GM10248 (cell line): ENCODE measurements at regions not wholly inside any gene's neighbourhood (a gene's known extent, or its start where the extent isn't known, plus 50 kb on each side); places are given as distances from the start of the nearest gene placed in this dataset.

ENCODE experiments used
- CTCF ChIA-PET: fragments of 300-600 bp; sonication (Branson Sonifier 250); formaldehyde crosslinking; extraction: SDS; loops from one replicate; lab custom pipeline; 2021; ENCODE audit warnings: antibody characterized with exemption; lab: Yijun Ruan, JAX
- POLR2A ChIA-PET: fragments of 350-650 bp; sonication (Branson Sonifier 250); formaldehyde crosslinking; extraction: SDS; loops from one replicate; lab custom pipeline; 2020; ENCODE audit warnings: antibody characterized with exemption; lab: Yijun Ruan, JAX
- DNase-seq: peaks from one replicate; pipeline ENCODE4 v3.0.0; 2012; ENCODE audit errors: extremely low spot score
- CTCF ChIP-seq: IDR thresholded peaks from 2 replicates; pipeline ENCODE4 v1.5.1; 2012; ENCODE audit warnings: mild to moderate bottlenecking, low read depth; ENCODE audit errors: extremely low read depth, missing control alignments, control extremely low read depth

GRCh38 chr11:95650276-95650675 is 139.3 kb downstream of the FAM76B start:
- DNase-seq = no peak
- ChIA-PET CTCF (interaction anchor here (1.3 to 1.4 kb wide), 2 partner anchors 55 to 471 kb away, joined by 3 read pairs; no protein-coding TSS in a partner anchor), POLR2A (no interaction called here)
- no peak for TF ChIP-seq CTCF

- no peak for DNase-seq
- POLR2A ChIA-PET = no interaction called here
- CTCF ChIA-PET = interaction anchor here (1.0 kb wide), 1 partner anchor 57 kb away, joined by 4 read pairs; no protein-coding TSS in a partner anchor
- no peak for TF ChIP-seq CTCF
These were observed 141.7 kb downstream of the FAM76B start for GRCh38 chr11:95647871-95648270.

GRCh38 chr11:95647355-95647754 is 142.2 kb downstream of the FAM76B start:
- TF ChIP-seq CTCF = no peak
- ChIA-PET POLR2A (no interaction called here), CTCF (interaction anchor here (1.0 kb wide), 1 partner anchor 58 kb away, joined by 4 read pairs; no protein-coding TSS in a partner anchor)
- DNase-seq = no peak

- DNase-seq = peak; percentile 38
- CTCF ChIA-PET = no interaction called here
- POLR2A ChIA-PET = no interaction called here
- TF ChIP-seq CTCF = no peak
These were observed 148.1 kb downstream of the FAM76B start for GRCh38 chr11:95641495-95641894.

- TF ChIP-seq CTCF = no peak
- CTCF ChIA-PET = no interaction called here
- DNase-seq = no peak
- POLR2A ChIA-PET = no interaction called here
These were observed 151.1 kb downstream of the FAM76B start for GRCh38 chr11:95638501-95638900.

GRCh38 chr11:95625164-95625900 is 164.2 kb downstream of the FAM76B start:
- DNase-seq = no peak
- no peak for TF ChIP-seq CTCF
- ChIA-PET POLR2A (no interaction called here), CTCF (no interaction called here)
